Natural killer cell (primary cell): ENCODE measurements at regions not wholly inside any gene's neighbourhood (a gene's known extent, or its start where the extent isn't known, plus 50 kb on each side); places are given as distances from the start of the nearest gene placed in this dataset.

Experiments
- ATAC-seq, 3 donors: fragments of 150-1000 bp in 2 of 3; fragments of 200-7000 bp in 1 of 3; cut with Tn5 transposase; 1 replicate in 1 of 3; 2 replicates in 2 of 3; pipeline ENCODE4 v1.10.0; 2021; ENCODE audit warnings: mild to moderate bottlenecking in 2 of 3, moderate library complexity in 2 of 3
- DNase-seq, 2 donors: peaks; one replicate each; pipeline versions ENCODE4 v3.0.0 to v3.0.0-alpha.2; 2013 to 2021; ENCODE audit warnings: mixed read lengths in 1 of 2
- H3K27ac ChIP-seq: one replicate; pipeline ENCODE4 v1.5.1; 2013; ENCODE audit warnings: mild to moderate bottlenecking, low read length
- H3K27me3 ChIP-seq: one replicate; pipeline ENCODE4 v1.6.1; 2013; ENCODE audit warnings: low read length; ENCODE audit not compliant: control insufficient read depth, insufficient read depth
- H3K36me3 ChIP-seq: one replicate; pipeline ENCODE4 v1.6.1; 2013; ENCODE audit warnings: low read length; ENCODE audit not compliant: control insufficient read depth, insufficient read depth
- H3K4me1 ChIP-seq: one replicate; pipeline ENCODE4 v1.6.1; 2013; ENCODE audit warnings: low read length; ENCODE audit not compliant: control insufficient read depth, insufficient read depth
- H3K4me3 ChIP-seq: one replicate; pipeline ENCODE4 v1.5.1; 2013; ENCODE audit warnings: low read length
- H3K9me3 ChIP-seq: one replicate; pipeline ENCODE4 v1.6.1; 2013; ENCODE audit warnings: low read length; ENCODE audit not compliant: control insufficient read depth, insufficient read depth
- H3K27ac Mint-ChIP-seq, 2 donors: one replicate each; pipeline ENCODE4 v1.8.0; 2022; ENCODE audit warnings: mild to moderate bottlenecking in 2 of 2, mixed read lengths in 2 of 2, moderate library complexity in 1 of 2
- H3K27me3 Mint-ChIP-seq, 2 donors: one replicate each; pipeline ENCODE4 v1.8.0; 2022; ENCODE audit warnings: low read depth in 2 of 2, mixed read lengths in 2 of 2
- H3K36me3 Mint-ChIP-seq: one replicate; pipeline ENCODE4 v1.8.0; 2022; ENCODE audit warnings: mixed read lengths
- H3K4me1 Mint-ChIP-seq, 2 donors: one replicate each; pipeline ENCODE4 v1.8.0; 2022; ENCODE audit warnings: mixed read lengths in 2 of 2
- H3K4me3 Mint-ChIP-seq: one replicate; pipeline ENCODE4 v1.8.0; 2022; ENCODE audit warnings: mild to moderate bottlenecking, moderate library complexity, mixed read lengths
- H3K9me3 Mint-ChIP-seq, 2 donors: one replicate each; pipeline ENCODE4 v1.8.0; 2022; ENCODE audit warnings: mixed read lengths in 2 of 2
- CTCF ChIP-seq: fragments of 200-600 bp; IDR thresholded peaks from one replicate; pipeline ENCODE4 v1.8.0; 2022; ENCODE audit warnings: antibody characterized with exemption
- WGBS: methylation state at CpG from one replicate; pipeline ENCODE4 v1.1.7; 2013; ENCODE audit warnings: missing lambda C conversion rate; ENCODE audit not compliant: insufficient coverage; 5-methylcytosine and 5-hydroxymethylcytosine counted together
- intact Hi-C: fragments of 100-400 bp; cut with micrococcal nuclease; formaldehyde crosslinking; loops from one replicate; pipeline ENCODE4 v1.14.2; 2022

GRCh38 chr12:114921781-114922180 is 237.8 kb upstream of the TBX3 start:
- Mint-ChIP-seq H3K27me3 (no peaks in the 10 kb centered on the region), H3K9me3 (peaks cover 0 to 11% of the 10 kb centered on the region in 2 donors), H3K4me1 (no peaks in the 10 kb centered on the region), H3K27ac (no peak overlapping the region), H3K4me3 (no peak overlapping the region), H3K36me3 (no peaks in the 10 kb centered on the region)
- intact Hi-C loops: no loop called here
- H3K36me3 ChIP-seq: no peaks in the 10 kb centered on the region
- DNase-seq (no peak), ATAC-seq (no peak)
- no peak overlapping the region for H3K4me3 ChIP-seq
- peaks cover 3% of the 10 kb centered on the region for H3K9me3 ChIP-seq
- WGBS: 80% methylated on average over 1 of the region's 1 CpG
- TF ChIP-seq CTCF: no peak
- H3K4me1 ChIP-seq: no peaks in the 10 kb centered on the region
- H3K27me3 ChIP-seq: no peaks in the 10 kb centered on the region
- H3K27ac ChIP-seq: no peak overlapping the region

GRCh38 chr12:114920771-114921554 is 237.0 kb upstream of the TBX3 start:
- no peaks in the 10 kb centered on the region for H3K36me3 ChIP-seq
- Mint-ChIP-seq H3K27me3 (no peaks in the 10 kb centered on the region), H3K9me3 (peaks cover 0 to 9% of the 10 kb centered on the region in 2 donors), H3K36me3 (no peaks in the 10 kb centered on the region), H3K4me1 (no peaks in the 10 kb centered on the region), H3K4me3 (no peak overlapping the region), H3K27ac (no peak overlapping the region)
- H3K27ac ChIP-seq: no peak overlapping the region
- WGBS: 77% methylated on average over 5 of the region's 5 CpGs
- H3K9me3 ChIP-seq: peaks cover 3% of the 10 kb centered on the region
- no peaks in the 10 kb centered on the region for H3K27me3 ChIP-seq
- no peak for ATAC-seq
- no peak for DNase-seq
- no peaks in the 10 kb centered on the region for H3K4me1 ChIP-seq
- intact Hi-C loops: no loop called here
- no peak for TF ChIP-seq CTCF
- H3K4me3 ChIP-seq: no peak overlapping the region

- Histone ChIP-seq H3K4me3 (no peak overlapping the region), H3K9me3 (peaks cover 3% of the 10 kb centered on the region), H3K27ac (no peak overlapping the region), H3K27me3 (no peaks in the 10 kb centered on the region), H3K4me1 (no peaks in the 10 kb centered on the region), H3K36me3 (no peaks in the 10 kb centered on the region)
- intact Hi-C loops: no loop called here
- no peak for TF ChIP-seq CTCF
- H3K36me3 Mint-ChIP-seq: no peaks in the 10 kb centered on the region
- 47% methylated on average over 7 of the region's 8 CpGs for WGBS
- H3K9me3 Mint-ChIP-seq: peaks cover 0 to 9% of the 10 kb centered on the region in 2 donors
- H3K4me3 Mint-ChIP-seq: no peak overlapping the region
- DNase-seq (no peak), ATAC-seq (no peak)
- H3K27ac Mint-ChIP-seq: no peak overlapping the region
- H3K27me3 Mint-ChIP-seq: no peaks in the 10 kb centered on the region
- H3K4me1 Mint-ChIP-seq: no peaks in the 10 kb centered on the region
These were observed 235.5 kb upstream of the TBX3 start for GRCh38 chr12:114919479-114919878.
